H1 (cell line): ENCODE measurements at regions not wholly inside any gene's neighbourhood (a gene's known extent, or its start where the extent isn't known, plus 50 kb on each side); places are given as distances from the start of the nearest gene placed in this dataset.

Experiments
- CTCF ChIA-PET: fragments of 300-600 bp; sonication (Branson Sonifier 250); formaldehyde crosslinking; loops from one replicate; lab custom pipeline; 2021; ENCODE audit not compliant: partially characterized antibody; lab: Charles Lee
- POLR2A ChIA-PET: fragments of 300-600 bp; sonication (Branson Sonifier 250); formaldehyde crosslinking; loops from one replicate; lab custom pipeline; 2021; ENCODE audit warnings: inconsistent platforms; ENCODE audit not compliant: partially characterized antibody; lab: Charles Lee
- DNase-seq, 2 experiments: peaks; one replicate each; pipeline versions ENCODE4 v3.0.0 to v3.0.0-alpha.2; 2010 to 2022; ENCODE audit warnings: low spot score in 2 of 2, low read depth in 1 of 2, mixed read lengths in 1 of 2
- FAIRE-seq: peaks from 2 replicates; lab custom pipeline; 2011; peaks lifted over from hg19 to GRCh38; lab: Jason Lieb, UNC
- H2AFZ ChIP-seq: 2 replicates; pipeline ENCODE4 v1.8.1; 2012; ENCODE audit warnings: low read length, inconsistent platforms
- H2AK5ac ChIP-seq: 2 replicates; pipeline ENCODE4 v1.6.1; 2013; ENCODE audit warnings: low read depth, low read length
- H2BK120ac ChIP-seq: replicated peaks from 2 replicates; pipeline ENCODE3; 2013; ENCODE audit warnings: low read depth, low read length, inconsistent platforms
- H2BK12ac ChIP-seq: 2 replicates; pipeline ENCODE4 v1.6.1; 2013; ENCODE audit warnings: low read depth, low read length
- H2BK15ac ChIP-seq: 2 replicates; pipeline ENCODE4 v1.6.1; 2013; ENCODE audit warnings: low read length
- H2BK20ac ChIP-seq: 2 replicates; pipeline ENCODE4 v1.6.1; 2013; ENCODE audit warnings: low read length
- H2BK5ac ChIP-seq: 2 replicates; pipeline ENCODE4 v1.6.1; 2013; ENCODE audit warnings: low read depth, low read length
- H3K14ac ChIP-seq: 2 replicates; pipeline ENCODE4 v1.6.1; 2013; ENCODE audit warnings: inconsistent platforms; ENCODE audit not compliant: insufficient read length
- H3K18ac ChIP-seq: 2 replicates; pipeline ENCODE4 v1.6.1; 2013; ENCODE audit warnings: low read length; ENCODE audit errors: extremely low read depth
- H3K23ac ChIP-seq: 2 replicates; pipeline ENCODE4 v1.6.1; 2013; ENCODE audit warnings: inconsistent platforms; ENCODE audit not compliant: insufficient read length
- H3K23me2 ChIP-seq: 2 replicates; pipeline ENCODE4 v1.6.1; 2013; ENCODE audit warnings: low read depth, low read length
- H3K27ac ChIP-seq: 2 replicates; pipeline ENCODE4 v1.6.1; 2011; ENCODE audit warnings: low read depth, low read length, inconsistent platforms
- H3K27me3 ChIP-seq, 4 experiments: replicated peaks in 1 of 4; 1 replicate in 1 of 4; 2 replicates in 3 of 4; pipeline versions ENCODE4 v1.6.1 to v1.8.1; 2011 to 2013; ENCODE audit warnings: low read length in 3 of 4, mild to moderate bottlenecking in 3 of 4, inconsistent platforms in 2 of 4, mixed read lengths in 2 of 4, moderate library complexity in 1 of 4; ENCODE audit not compliant: control insufficient read depth in 3 of 4, insufficient read depth in 3 of 4; ENCODE audit errors: extremely low read depth in 1 of 4
- H3K36me3 ChIP-seq, 4 experiments: 2 replicates each; pipeline versions ENCODE4 v1.6.1 to v1.8.1; 2011 to 2013; ENCODE audit warnings: mild to moderate bottlenecking in 4 of 4, low read length in 3 of 4, moderate library complexity in 2 of 4, control low read depth in 1 of 4, inconsistent platforms in 1 of 4; ENCODE audit not compliant: insufficient read depth in 4 of 4, control insufficient read depth in 2 of 4
- H3K4ac ChIP-seq: replicated peaks from 2 replicates; pipeline ENCODE3; 2013; ENCODE audit warnings: low read length, low read depth, mixed read lengths, inconsistent platforms; ENCODE audit not compliant: insufficient read length
- H3K4me1 ChIP-seq, 4 experiments: replicated peaks in 1 of 4; 1 replicate in 1 of 4; 2 replicates in 3 of 4; pipeline versions ENCODE4 v1.6.1 to v1.8.1; 2011 to 2013; ENCODE audit warnings: low read length in 3 of 4, inconsistent platforms in 2 of 4, mixed read lengths in 1 of 4; ENCODE audit not compliant: insufficient read depth in 4 of 4, control insufficient read depth in 3 of 4
- H3K4me2 ChIP-seq, 2 experiments: 2 replicates each; pipeline versions ENCODE4 v1.6.1 to v1.8.1; 2011 to 2013; ENCODE audit warnings: low read depth in 2 of 2, low read length in 2 of 2, control low read depth in 1 of 2, inconsistent platforms in 1 of 2, mild to moderate bottlenecking in 1 of 2; ENCODE audit not compliant: insufficient read depth in 1 of 2
- H3K4me3 ChIP-seq, 4 experiments: fragments of 200-600, 300-600 bp in 1 of 4; sonication (generic), shearing (Covaris generic), sonication (Bioruptor Twin) in 1 of 4; 2 replicates each; pipeline versions ENCODE4 v1.5.1 to v1.8.1; 2011 to 2016; ENCODE audit warnings: low read length in 4 of 4, low read depth in 3 of 4, control low read depth in 2 of 4, inconsistent platforms in 2 of 4, mild to moderate bottlenecking in 2 of 4, mixed read lengths in 1 of 4, moderate library complexity in 1 of 4; ENCODE audit not compliant: insufficient read depth in 2 of 4; ENCODE audit errors: extremely low read depth in 1 of 4
- H3K56ac ChIP-seq: replicated peaks from 2 replicates; pipeline ENCODE3; 2013; ENCODE audit warnings: low read depth, mild to moderate bottlenecking, mixed read lengths, low read length, inconsistent platforms; ENCODE audit not compliant: insufficient read length
- H3K79me1 ChIP-seq: 2 replicates; pipeline ENCODE4 v1.6.1; 2013; ENCODE audit warnings: low read depth, low read length, control low read depth
- H3K79me2 ChIP-seq, 2 experiments: 2 replicates each; pipeline versions ENCODE4 v1.6.1 to v1.8.1; 2012 to 2013; ENCODE audit warnings: low read length in 2 of 2, mild to moderate bottlenecking in 2 of 2, inconsistent platforms in 1 of 2; ENCODE audit not compliant: insufficient read depth in 2 of 2, control insufficient read depth in 1 of 2
- H3K9ac ChIP-seq, 4 experiments: replicated peaks in 1 of 4; 1 replicate in 1 of 4; 2 replicates in 3 of 4; pipeline versions ENCODE4 v1.6.1 to v1.8.1; 2011 to 2013; ENCODE audit warnings: low read depth in 3 of 4, low read length in 3 of 4, control low read depth in 2 of 4, mild to moderate bottlenecking in 2 of 4, moderate library complexity in 2 of 4, inconsistent platforms in 1 of 4; ENCODE audit errors: extremely low read depth in 1 of 4
- H3K9me3 ChIP-seq, 2 experiments: 2 replicates each; pipeline versions ENCODE4 v1.6.1 to v1.8.1; 2012 to 2013; ENCODE audit warnings: mild to moderate bottlenecking in 2 of 2, moderate library complexity in 2 of 2, control low read depth in 1 of 2, inconsistent platforms in 1 of 2, low read depth in 1 of 2, low read length in 1 of 2, mixed read lengths in 1 of 2; ENCODE audit not compliant: insufficient read depth in 2 of 2
- H4K20me1 ChIP-seq, 2 experiments: replicated peaks in 1 of 2; 2 replicates each; pipeline versions ENCODE3 to v1.8.1; 2011 to 2013; ENCODE audit warnings: inconsistent platforms in 2 of 2, low read length in 2 of 2, mild to moderate bottlenecking in 1 of 2; ENCODE audit not compliant: insufficient read depth in 2 of 2, control insufficient read depth in 1 of 2
- H4K5ac ChIP-seq: 2 replicates; pipeline ENCODE4 v1.6.1; 2013; ENCODE audit warnings: low read length, low read depth, mixed read lengths, inconsistent platforms; ENCODE audit not compliant: insufficient read length
- H4K8ac ChIP-seq: 2 replicates; pipeline ENCODE4 v1.8.0; 2013; ENCODE audit warnings: mild to moderate bottlenecking, moderate library complexity, low read length, inconsistent platforms; ENCODE audit not compliant: insufficient read depth; ENCODE audit errors: extremely low read depth
- H4K91ac ChIP-seq: replicated peaks from 2 replicates; pipeline ENCODE3; 2013; ENCODE audit warnings: low read length, mixed read lengths, inconsistent platforms; ENCODE audit not compliant: insufficient read length
- BACH1 ChIP-seq: IDR thresholded peaks from 2 replicates; pipeline ENCODE4 v1.6.1; 2012; ENCODE audit warnings: low read length, improper control_type of control experiment
- NRF1 ChIP-seq: IDR thresholded peaks from 2 replicates; pipeline ENCODE4 v1.6.1; 2011; ENCODE audit warnings: mild to moderate bottlenecking, low read depth, low read length, improper control_type of control experiment
- RBBP5 ChIP-seq: IDR thresholded peaks from 2 replicates; pipeline ENCODE4 v1.7.1; 2012; ENCODE audit warnings: low read depth, mild to moderate bottlenecking, inconsistent platforms, low read length, moderate library complexity, borderline replicate concordance
- SAP30 ChIP-seq: fragments of 300-600 bp; sonication (generic); IDR thresholded peaks from 2 replicates; pipeline ENCODE4 v1.7.1; 2012; ENCODE audit warnings: low read length, moderate library complexity, mild to moderate bottlenecking, inconsistent platforms; ENCODE audit not compliant: insufficient read depth, insufficient replicate concordance
- TAF7 ChIP-seq: optimal IDR thresholded peaks from 2 replicates; pipeline ENCODE3; 2011; ENCODE audit warnings: low read depth, mild to moderate bottlenecking, inconsistent platforms, low read length, moderate library complexity, borderline replicate concordance
- WGBS, 2 experiments: shearing (Covaris generic) in 1 of 2; methylation state at CpG; one replicate each; pipeline versions ENCODE4 v1.1.6 to v1.1.7; 2013 to 2015; ENCODE audit warnings: low lambda C conversion rate in 2 of 2, mixed read lengths in 2 of 2, inconsistent platforms in 1 of 2, low coverage in 1 of 2, missing lambda C conversion rate in 1 of 2; ENCODE audit not compliant: insufficient replicate concordance in 2 of 2, insufficient coverage in 1 of 2, insufficient read length in 1 of 2; ENCODE audit errors: extremely low coverage in 1 of 2, missing lambda C conversion rate in 1 of 2; 5-methylcytosine and 5-hydroxymethylcytosine counted together

DNA sequence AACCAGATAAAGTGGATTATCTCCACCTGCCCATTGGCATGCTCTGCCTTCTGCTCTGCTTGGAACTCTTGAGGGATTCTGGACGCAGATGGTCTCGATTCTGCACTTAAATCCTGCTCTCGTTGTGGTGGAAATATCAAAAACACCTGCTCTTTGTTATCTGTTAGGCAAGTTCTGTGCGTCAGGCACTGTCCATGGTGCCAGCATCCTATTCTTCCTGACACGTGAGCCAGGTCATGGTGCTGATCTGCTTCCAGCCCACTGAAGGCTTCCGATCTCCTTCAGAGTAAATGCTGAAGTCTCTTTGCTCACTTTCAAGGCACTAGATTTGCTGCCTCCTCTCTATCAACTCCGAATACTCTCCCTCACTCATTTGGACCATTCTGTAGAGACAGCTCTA, 505.6 kb downstream of the HTR7 start:
- peak in 1 of 2 experiments; percentile 47 for DNase-seq
- POLR2A ChIA-PET: no interaction called here
- 81% methylated on average over 7 of the region's 7 CpGs; no CpG with 5 or more reads in 1 of the 2 experiments for WGBS, 2 experiments
- no peak overlapping the region for H4K8ac ChIP-seq
- no peaks in the 10 kb centered on the region for H3K79me1 ChIP-seq
- H3K9me3 ChIP-seq: no peaks in the 10 kb centered on the region
- no peak overlapping the region for H2AK5ac ChIP-seq
- no peak overlapping the region for H3K18ac ChIP-seq
- H3K56ac ChIP-seq: no peak overlapping the region
- H4K20me1 ChIP-seq: no peaks in the 10 kb centered on the region
- H3K27ac ChIP-seq: no peak overlapping the region
- no peak overlapping the region for H2AFZ ChIP-seq
- no peak overlapping the region for H3K14ac ChIP-seq
- H2BK20ac ChIP-seq: no peak overlapping the region
- H2BK15ac ChIP-seq: no peak overlapping the region; the same call in 1 of the 2 replicates
- no peak overlapping the region for H2BK5ac ChIP-seq
- no peaks in the 10 kb centered on the region for H3K27me3 ChIP-seq
- H3K4ac ChIP-seq: no peak overlapping the region
- FAIRE-seq: no peak
- no peak overlapping the region for H4K5ac ChIP-seq
- no peaks in the 10 kb centered on the region for H3K36me3 ChIP-seq
- no peak for TF ChIP-seq SAP30
- TF ChIP-seq RBBP5: no peak
- TF ChIP-seq NRF1: no peak
- no peak for TF ChIP-seq BACH1
- no peak for TF ChIP-seq TAF7
- H3K4me1 ChIP-seq: no peaks in the 10 kb centered on the region
- no peaks in the 10 kb centered on the region for H3K23me2 ChIP-seq
- no peak overlapping the region for H2BK120ac ChIP-seq
- CTCF ChIA-PET: interaction anchor here (0.6 kb wide), 1 partner anchor 498 kb away, joined by 3 read pairs; no protein-coding TSS in a partner anchor
- H4K91ac ChIP-seq: no peak overlapping the region
- H3K4me2 ChIP-seq: no peak overlapping the region
- no peak overlapping the region for H3K23ac ChIP-seq
- H2BK12ac ChIP-seq: 0 out of 2 replicates have a peak overlapping the region, but pooled peaks have one; percentile 20
- no peaks in the 10 kb centered on the region for H3K79me2 ChIP-seq
- no peak overlapping the region for H3K4me3 ChIP-seq
- H3K9ac ChIP-seq: no peak overlapping the region
